GM21825 (cell line): ENCODE measurements at regions not wholly inside any gene's neighbourhood (a gene's known extent, or its start where the extent isn't known, plus 50 kb on each side); places are given as distances from the start of the nearest gene placed in this dataset.

ENCODE experiments used
- ATAC-seq: cut with Tn5 transposase; IDR thresholded peaks from one replicate; pipeline ENCODE4 v1.9.1; 2021; ENCODE audit warnings: mild to moderate bottlenecking, moderate library complexity; ENCODE audit not compliant: unreplicated experiment

GRCh38 chr5:30866142-30866541, 327.3 kb upstream of the CDH6 start:
- ATAC-seq = no peak

GRCh38 chr5:30856242-30856641, 337.2 kb upstream of the CDH6 start:
- no peak for ATAC-seq

GRCh38 chr5:30853158-30853557, 340.3 kb upstream of the CDH6 start:
- no peak for ATAC-seq

DNA sequence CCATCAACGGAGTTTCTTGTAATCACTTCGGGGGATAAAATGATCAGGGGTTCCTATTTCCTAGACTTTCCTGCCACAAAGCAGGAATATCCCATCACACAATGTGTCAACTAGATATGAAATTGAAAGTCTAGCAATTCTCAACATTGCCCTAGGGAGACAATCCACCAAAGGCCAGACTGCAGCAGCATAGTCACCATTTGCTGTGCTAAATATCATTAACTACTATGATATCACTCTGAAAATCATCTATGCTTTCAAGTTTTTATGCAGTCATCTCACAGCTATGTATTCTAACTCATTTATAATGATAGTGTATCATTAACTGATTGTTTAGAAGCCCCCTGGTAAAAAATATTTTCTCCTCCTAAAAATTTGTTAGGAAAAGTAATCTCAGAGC, 342.6 kb upstream of the CDH6 start:
- no peak for ATAC-seq

DNA sequence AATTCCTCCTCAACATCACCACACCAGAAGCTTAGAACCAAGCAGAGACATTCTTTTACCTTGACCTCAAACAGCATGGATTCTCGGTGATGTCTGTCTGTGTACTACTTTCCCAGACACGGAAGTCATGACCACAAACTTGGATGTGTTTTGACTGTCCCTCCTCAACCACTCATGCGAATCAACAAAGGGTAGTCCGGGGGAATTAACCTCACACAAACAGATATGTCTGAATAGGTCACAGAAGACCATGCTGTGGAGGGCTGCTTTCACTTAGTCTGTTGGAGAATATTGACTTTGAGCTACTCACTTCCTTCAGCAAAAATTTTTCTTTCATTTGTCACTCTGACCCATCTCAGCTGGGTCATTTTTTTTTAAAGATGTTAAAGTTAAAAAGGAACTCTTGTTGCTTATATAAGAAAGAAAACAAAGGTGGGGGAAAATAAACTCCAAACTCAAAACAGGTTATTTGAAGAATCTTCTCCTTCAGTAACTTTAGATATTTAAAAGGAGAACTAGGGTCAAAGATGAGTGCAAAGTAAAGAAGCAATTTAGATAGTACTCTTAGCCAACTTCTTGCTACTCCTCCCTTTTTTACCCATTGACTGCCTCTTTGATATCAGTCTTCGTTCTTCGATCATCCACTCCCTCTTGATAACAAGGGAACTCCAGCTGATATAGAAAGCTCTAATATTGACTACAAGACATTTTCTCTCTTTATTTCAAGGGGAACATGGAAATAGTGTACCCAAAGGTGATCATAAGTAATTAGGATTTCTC, 343.4 kb upstream of the CDH6 start:
- ATAC-seq = no peak

GRCh38 chr5:30846171-30846570, 347.3 kb upstream of the CDH6 start:
- ATAC-seq = no peak

DNA sequence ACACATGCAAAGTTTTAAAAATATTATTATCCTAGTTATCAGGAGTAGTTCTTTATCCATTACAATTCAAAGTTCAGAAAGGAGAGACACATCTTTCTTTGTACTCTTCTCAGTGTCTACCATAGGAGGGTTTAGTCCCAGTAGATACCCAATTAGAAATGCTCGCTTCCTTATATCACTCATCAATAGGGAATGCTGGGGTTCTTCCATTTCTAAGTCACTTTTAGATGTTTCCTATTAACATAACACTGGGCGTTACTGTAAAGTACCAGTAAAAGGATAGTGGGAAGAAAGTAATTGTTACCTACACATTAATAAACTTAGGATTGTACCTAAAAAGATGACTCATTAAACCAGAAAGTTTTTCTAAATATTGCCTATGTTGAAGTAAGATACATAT, 348.3 kb upstream of the CDH6 start:
- no peak for ATAC-seq

DNA sequence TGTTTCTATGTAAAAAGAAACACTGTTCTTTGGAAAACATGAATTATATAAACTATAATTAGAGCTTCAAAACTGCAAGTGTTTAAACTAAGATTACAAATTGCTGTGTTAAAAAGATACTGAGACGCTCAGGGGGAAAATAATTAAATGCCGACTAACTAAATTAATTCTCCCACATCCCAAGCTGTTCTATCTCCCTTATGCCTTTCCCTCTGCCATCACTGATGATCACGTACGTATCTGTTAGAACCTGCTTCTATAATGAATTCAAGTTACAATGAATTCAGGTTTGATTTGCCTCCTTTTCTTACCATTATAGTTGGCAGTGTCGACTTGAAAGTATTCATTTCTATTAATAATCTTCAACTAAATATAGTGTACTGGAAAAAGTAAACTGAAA, 349.9 kb upstream of the CDH6 start:
- no peak for ATAC-seq

DNA sequence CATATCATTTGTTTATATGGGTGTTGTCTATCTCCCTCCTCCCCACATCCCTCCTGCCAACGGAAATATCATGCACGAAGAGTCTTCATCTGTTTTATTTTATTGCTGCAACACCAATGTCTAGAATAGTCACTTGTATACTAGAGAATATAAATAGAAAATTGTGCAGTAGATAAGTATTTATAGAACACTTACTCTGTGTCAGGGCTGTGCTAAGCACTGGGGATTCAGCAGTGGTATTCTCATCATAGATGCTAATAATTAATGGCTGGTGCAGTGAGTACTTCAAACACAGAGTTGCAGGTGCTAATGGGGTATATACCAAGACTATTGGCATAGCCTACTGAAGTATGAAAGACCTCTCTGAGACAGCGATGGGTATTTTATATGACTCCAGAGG, 353.5 kb upstream of the CDH6 start:
- ATAC-seq = no peak

DNA sequence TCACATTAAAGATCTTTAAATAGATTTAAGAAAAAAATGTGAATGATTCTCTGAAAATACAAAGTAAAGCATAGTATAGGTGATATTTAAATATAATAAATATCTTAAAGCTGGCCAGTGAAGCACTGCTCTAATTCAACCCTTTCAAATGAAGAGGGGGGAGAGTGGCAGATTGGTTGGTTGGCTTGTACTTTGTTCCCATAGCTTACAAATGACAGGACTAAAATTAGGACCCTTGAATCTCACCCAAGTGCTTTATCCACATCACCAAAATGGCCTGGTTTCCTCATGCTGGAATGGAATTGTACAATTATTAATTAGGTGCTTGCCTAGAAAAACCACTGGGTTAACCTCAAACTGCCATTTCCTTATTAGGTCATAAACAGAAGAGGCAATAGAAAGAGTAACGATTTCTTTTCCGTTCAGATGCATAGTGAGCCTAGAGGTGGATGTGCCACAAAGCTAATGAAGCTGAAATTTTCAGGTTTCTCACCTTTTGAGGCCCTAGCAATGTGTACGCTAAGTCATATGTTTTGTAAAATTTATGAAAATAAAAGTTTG, 354.5 kb upstream of the CDH6 start:
- no peak for ATAC-seq

GRCh38 chr5:30832519-30832918, 361.0 kb upstream of the CDH6 start:
- no peak for ATAC-seq

DNA sequence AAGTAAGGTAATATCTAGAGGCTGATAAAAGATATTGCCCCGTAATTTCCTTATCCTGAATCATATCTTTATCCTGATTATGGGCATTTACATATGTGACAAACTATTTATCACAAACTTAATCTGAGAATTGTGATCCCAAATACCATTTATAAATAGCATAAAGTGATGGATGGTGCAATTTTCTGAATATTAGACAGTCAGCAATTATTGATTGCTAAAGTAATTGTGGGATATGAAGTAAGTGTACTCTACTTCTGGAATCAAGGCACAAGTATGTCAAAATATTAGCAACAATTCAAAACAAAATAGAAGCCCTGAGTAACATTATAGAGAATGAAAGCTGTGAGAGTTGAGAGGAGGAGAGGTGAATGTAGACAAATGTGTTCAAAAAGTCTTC, 361.9 kb upstream of the CDH6 start:
- ATAC-seq = no peak

GRCh38 chr5:30831123-30831522, 362.4 kb upstream of the CDH6 start:
- ATAC-seq = no peak

GRCh38 chr5:30811298-30811697, 382.2 kb upstream of the CDH6 start:
- ATAC-seq = no peak

- ATAC-seq = no peak
Observed at GRCh38 chr5:30809933-30810332, 383.6 kb upstream of the CDH6 start.

GRCh38 chr5:30808996-30809395, 384.5 kb upstream of the CDH6 start:
- ATAC-seq = no peak

DNA sequence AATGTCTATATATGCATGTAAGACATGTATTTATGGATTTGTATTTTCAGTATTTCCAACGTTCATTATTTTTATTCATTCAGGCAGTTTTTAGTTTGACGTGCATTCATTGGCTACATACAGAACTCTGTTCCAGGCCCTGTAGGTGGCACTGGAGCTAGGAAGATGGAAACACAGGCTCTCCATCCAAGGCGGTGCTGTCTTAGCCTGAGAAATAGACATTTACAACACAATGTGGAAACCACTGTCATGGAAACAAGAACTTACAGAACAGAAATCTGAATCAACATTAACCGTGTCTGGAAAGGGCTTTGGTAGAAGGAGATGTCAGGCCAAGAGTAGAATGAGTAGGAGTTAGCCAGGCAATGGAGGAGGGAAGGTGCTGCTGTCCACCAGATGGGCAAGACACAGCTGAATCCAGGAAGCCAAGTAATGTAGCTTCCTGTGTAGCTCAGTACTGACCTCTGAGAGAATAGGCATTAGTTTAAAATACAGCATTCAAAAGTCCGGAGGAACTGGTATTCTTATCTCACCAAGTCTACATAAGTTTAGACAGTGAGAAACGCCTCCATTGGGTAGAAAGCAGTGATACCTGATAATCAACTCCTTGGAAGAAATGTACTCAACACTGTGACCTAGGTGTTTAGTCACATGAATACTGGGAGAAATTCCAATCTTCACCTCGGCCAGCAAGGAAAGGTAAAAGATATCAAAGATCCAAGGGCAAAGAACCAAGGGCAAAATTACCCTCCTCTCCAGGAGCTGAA, 388.6 kb upstream of the CDH6 start:
- ATAC-seq = no peak

DNA sequence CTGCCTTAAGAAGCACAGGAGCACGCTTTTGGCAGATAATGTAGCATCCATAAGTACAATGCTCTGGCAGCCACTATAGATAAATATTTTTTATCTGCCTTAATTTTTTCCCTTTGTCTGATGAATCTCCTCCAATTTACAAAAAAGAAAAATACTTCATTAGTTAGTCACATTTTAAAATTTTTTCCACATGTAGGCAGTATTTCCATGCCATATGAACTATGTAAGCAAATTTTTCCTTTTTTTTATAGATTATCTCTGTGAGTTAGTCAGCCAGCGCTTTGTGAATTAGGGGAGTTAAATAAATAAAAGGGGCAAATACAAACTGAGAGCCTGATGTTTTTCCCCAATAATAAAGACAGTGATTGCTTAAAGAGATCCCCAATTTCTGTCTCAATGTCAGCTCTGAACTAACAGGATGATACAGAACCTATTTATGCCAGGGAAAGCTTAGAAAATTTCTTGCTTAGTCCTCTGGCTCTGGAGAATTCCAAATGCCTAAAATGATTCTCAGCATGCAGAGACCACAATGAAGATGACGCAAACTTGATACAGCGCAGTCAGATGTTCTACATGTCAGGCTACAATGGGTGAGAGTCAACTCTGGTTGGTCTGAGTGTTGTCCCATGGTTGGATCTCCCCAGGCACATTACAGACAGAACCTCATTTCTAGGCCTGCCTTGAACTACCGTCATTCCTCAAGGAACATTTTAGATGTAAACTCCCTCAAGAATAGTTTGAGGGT, 390.4 kb upstream of the CDH6 start:
- no peak for ATAC-seq

DNA sequence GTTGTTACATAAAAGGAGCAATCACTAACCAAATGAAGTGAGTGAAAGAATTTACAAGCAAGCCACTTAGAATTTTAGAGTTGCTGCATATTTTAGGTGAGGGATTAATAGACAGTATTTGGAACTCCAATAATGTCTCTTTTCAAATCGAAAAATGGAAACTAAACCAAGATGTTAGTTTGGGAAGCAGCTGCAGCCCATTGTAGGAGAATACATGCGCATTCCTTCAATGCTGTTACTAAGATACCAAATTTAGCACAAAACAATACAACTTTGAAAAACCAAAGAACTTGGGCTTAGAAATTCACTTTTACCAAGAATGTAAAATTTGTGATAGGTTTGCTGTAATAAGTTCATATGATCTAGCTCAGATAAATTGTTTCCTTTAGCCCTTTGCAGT, 411.8 kb upstream of the CDH6 start:
- ATAC-seq = no peak

- no peak for ATAC-seq
Observed at GRCh38 chr5:30768056-30768690, 425.3 kb upstream of the CDH6 start.

DNA sequence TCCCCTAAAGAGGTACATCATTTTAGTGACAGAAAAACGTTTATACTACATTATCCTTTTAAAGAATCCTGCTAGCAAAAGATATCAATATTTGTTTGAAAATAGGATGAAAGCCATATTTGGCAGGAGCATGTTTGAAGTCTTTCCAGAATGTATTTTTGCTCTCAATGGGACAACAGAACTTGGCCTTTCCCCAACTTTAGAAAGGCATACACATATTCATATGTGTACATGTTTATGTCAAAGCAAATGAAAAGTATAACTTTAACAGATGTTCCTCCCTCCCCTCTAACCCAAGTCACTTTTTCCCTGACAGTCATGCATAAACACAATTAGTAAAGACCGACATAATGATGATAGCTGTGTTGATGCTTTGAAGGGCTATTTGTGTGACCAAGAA, 427.8 kb upstream of the CDH6 start:
- ATAC-seq = no peak
